Endothelial cell of umbilical vein (primary cell): ENCODE measurements at regions not wholly inside any gene's neighbourhood (a gene's known extent, or its start where the extent isn't known, plus 50 kb on each side); places are given as distances from the start of the nearest gene placed in this dataset.

Source experiments
- BruUV-seq: library from RNA; stranded (reverse); fragments of 400-500 nt; replicated peaks from 2 replicates; lab custom pipeline; 2021; lab: Mats Ljungman, UMichigan
- CTCF ChIA-PET: fragments of 300-600, 350-600 bp; sonication (Branson Sonifier 250); formaldehyde crosslinking; loops from one replicate; lab custom pipeline; 2021; ENCODE audit warnings: antibody characterized with exemption, inconsistent platforms; lab: Charles Lee
- POLR2A ChIA-PET: fragments of 300-600, 350-600 bp; sonication (Branson Sonifier 250); formaldehyde crosslinking; loops from one replicate; lab custom pipeline; 2021; ENCODE audit warnings: antibody characterized with exemption, inconsistent platforms; lab: Charles Lee
- DNase-seq: peaks from one replicate; pipeline ENCODE4 v3.0.0-alpha.2; 2011; ENCODE audit warnings: low read depth, low spot score
- FAIRE-seq: peaks from 2 replicates; lab custom pipeline; 2011; peaks lifted over from hg19 to GRCh38; lab: Jason Lieb, UNC
- H2AFZ ChIP-seq: 2 replicates; pipeline ENCODE4 v1.6.0; 2012; ENCODE audit warnings: low read depth, low read length, control low read depth, inconsistent platforms
- H3K27ac ChIP-seq: 2 replicates; pipeline ENCODE4 v1.5.1; 2011; ENCODE audit warnings: low read depth, mild to moderate bottlenecking, control low read depth, low read length, moderate library complexity; ENCODE audit not compliant: insufficient read depth
- H3K27me3 ChIP-seq, 2 experiments: 2 replicates each; pipeline versions ENCODE4 v1.6.0 to v1.6.1; 2011; ENCODE audit warnings: low read length in 2 of 2, mixed read lengths in 1 of 2; ENCODE audit not compliant: control insufficient read depth in 2 of 2, insufficient read depth in 2 of 2
- H3K36me3 ChIP-seq, 2 experiments: 2 replicates in 1 of 2; 3 replicates in 1 of 2; pipeline ENCODE4 v1.5.1; 2011; ENCODE audit warnings: low read length in 2 of 2, mild to moderate bottlenecking in 1 of 2, moderate library complexity in 1 of 2; ENCODE audit not compliant: control insufficient read depth in 2 of 2, insufficient read depth in 2 of 2; ENCODE audit errors: extremely low read depth in 1 of 2
- H3K4me1 ChIP-seq: 3 replicates; pipeline ENCODE4 v1.5.1; 2011; ENCODE audit warnings: mild to moderate bottlenecking, low read length; ENCODE audit not compliant: control insufficient read depth, insufficient read depth; ENCODE audit errors: extremely low read depth
- H3K4me2 ChIP-seq: 2 replicates; pipeline ENCODE4 v1.6.1; 2011; ENCODE audit warnings: low read length, control low read depth, mixed read lengths; ENCODE audit not compliant: insufficient read depth
- H3K4me3 ChIP-seq, 3 experiments: fragments of 200-600 bp in 1 of 3; sonication (generic), shearing (Covaris generic) in 1 of 3; replicated peaks in 1 of 3; 2 replicates each; pipeline ENCODE4 v1.5.1; 2011 to 2016; ENCODE audit warnings: control low read depth in 3 of 3, low read length in 3 of 3, mild to moderate bottlenecking in 2 of 3, inconsistent platforms in 1 of 3, low read depth in 1 of 3, moderate library complexity in 1 of 3; ENCODE audit not compliant: insufficient read depth in 1 of 3
- H3K79me2 ChIP-seq: 2 replicates; pipeline ENCODE4 v1.6.0; 2012; ENCODE audit warnings: low read length, inconsistent platforms; ENCODE audit not compliant: control insufficient read depth, insufficient read depth
- H3K9ac ChIP-seq: replicated peaks from 2 replicates; pipeline ENCODE3; 2011; ENCODE audit warnings: low read length, control low read depth; ENCODE audit not compliant: insufficient read depth; ENCODE audit errors: extremely low read depth
- H3K9me1 ChIP-seq: replicated peaks from 3 replicates; pipeline ENCODE4 v1.6.0; 2011; ENCODE audit warnings: mild to moderate bottlenecking, low read length; ENCODE audit not compliant: control insufficient read depth, insufficient read depth; ENCODE audit errors: extremely low read depth
- H3K9me3 ChIP-seq: replicated peaks from 2 replicates; pipeline ENCODE4 v1.5.1; 2012; ENCODE audit warnings: low read length, inconsistent platforms; ENCODE audit not compliant: control insufficient read depth, insufficient read depth
- H4K20me1 ChIP-seq: replicated peaks from 2 replicates; pipeline ENCODE3; 2011; ENCODE audit warnings: mild to moderate bottlenecking, low read length; ENCODE audit not compliant: control insufficient read depth, insufficient read depth; ENCODE audit errors: extremely low read depth
- EZH2 ChIP-seq: IDR thresholded peaks from 2 replicates; pipeline ENCODE4 v1.6.1; 2012; ENCODE audit warnings: borderline replicate concordance, low read depth, mild to moderate bottlenecking, moderate library complexity, low read length, inconsistent platforms; ENCODE audit not compliant: severe bottlenecking
- FOS ChIP-seq: IDR thresholded peaks from 2 replicates; pipeline ENCODE4 v1.6.1; 2011; ENCODE audit warnings: mild to moderate bottlenecking, low read length, moderate library complexity, borderline replicate concordance; ENCODE audit not compliant: insufficient read depth
- GATA2 ChIP-seq: IDR thresholded peaks from 2 replicates; pipeline ENCODE4 v1.7.0; 2011; ENCODE audit warnings: low read depth, mild to moderate bottlenecking, moderate library complexity, mixed read lengths, low read length; ENCODE audit not compliant: insufficient read length, insufficient read depth
- JUN ChIP-seq: IDR thresholded peaks from 2 replicates; pipeline ENCODE4 v1.6.1; 2011; ENCODE audit warnings: borderline replicate concordance, low read depth; ENCODE audit not compliant: insufficient read length, insufficient read depth
- MYC ChIP-seq: IDR thresholded peaks from one replicate; pipeline ENCODE4 v1.6.1; 2011; ENCODE audit warnings: mild to moderate bottlenecking, low read depth, low read length
- POLR2A ChIP-seq: IDR thresholded peaks from 2 replicates; pipeline ENCODE4 v1.6.1; 2012; ENCODE audit warnings: low read depth, mild to moderate bottlenecking, control low read depth, low read length
- POLR2AphosphoS5 ChIP-seq: IDR thresholded peaks from 2 replicates; pipeline ENCODE4 v1.6.1; 2012; ENCODE audit warnings: low read depth, mild to moderate bottlenecking, control low read depth, low read length, moderate library complexity; ENCODE audit not compliant: insufficient read depth
- dilution Hi-C: fragments of 300-500 bp; cut with MboI; formaldehyde crosslinking; loops from one replicate; pipeline ENCODE4 v1.15.0; 2019; ENCODE audit warnings: low sequenced_read_pairs; ENCODE audit not compliant: extremely low pct_ligation_motif_present
- intact Hi-C: fragments of 100-400 bp; cut with micrococcal nuclease; formaldehyde crosslinking; loops from one replicate; pipeline ENCODE4 v1.10.0; 2022
- TF ChIP-seq, protein P1 (sequence below): IDR thresholded peaks from 2 replicates; pipeline ENCODE4 v1.6.1; 2011; ENCODE audit not compliant: insufficient read depth, insufficient read length
- TF ChIP-seq, protein P2 (sequence below), 2 donors: IDR thresholded peaks; 1 replicate in 1 of 2; 2 replicates in 1 of 2; pipeline ENCODE4 v1.5.1; 2011; ENCODE audit warnings: low read length in 2 of 2, mild to moderate bottlenecking in 2 of 2, moderate library complexity in 2 of 2, control low read depth in 1 of 2, inconsistent platforms in 1 of 2, low read depth in 1 of 2; ENCODE audit not compliant: insufficient read depth in 1 of 2; ENCODE audit errors: extremely low read depth in 1 of 2

DNA sequence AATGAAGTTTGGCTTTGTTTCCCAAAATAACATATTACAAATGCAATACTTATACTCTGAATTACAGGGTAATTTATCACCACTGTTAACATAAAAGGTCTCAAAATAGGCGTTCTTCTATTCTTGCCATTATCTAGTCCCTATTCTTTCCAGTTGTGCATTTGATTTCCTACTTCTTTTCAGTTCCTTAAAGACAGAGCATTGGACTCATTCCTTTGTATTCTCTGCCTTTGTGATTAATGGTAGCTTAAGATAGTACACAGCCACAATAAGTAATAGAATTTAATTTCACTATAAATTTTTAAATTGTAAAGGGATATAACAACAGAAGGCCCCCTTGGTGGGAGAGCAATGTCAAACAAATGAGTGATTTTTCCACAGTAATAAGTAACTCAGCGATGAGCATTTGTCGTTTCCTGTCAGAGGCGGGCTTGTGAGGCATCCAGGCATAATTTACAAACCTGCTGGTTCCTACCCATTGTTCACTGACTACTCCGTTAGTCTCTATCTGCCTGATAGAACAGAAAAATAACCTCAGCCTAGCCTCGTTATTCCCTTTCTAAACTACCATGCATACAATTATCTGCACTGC is 456.6 kb upstream of the REG3G start:
- Histone ChIP-seq H3K4me2 (no peak overlapping the region), H3K27me3 (no peaks in the 10 kb centered on the region), H3K4me1 (no peaks in the 10 kb centered on the region), H3K36me3 (no peaks in the 10 kb centered on the region), H4K20me1 (no peaks in the 10 kb centered on the region), H3K9ac (no peak overlapping the region), H3K4me3 (no peak overlapping the region), H3K27ac (no peak overlapping the region), H2AFZ (no peak overlapping the region), H3K79me2 (no peaks in the 10 kb centered on the region), H3K9me1 (no peaks in the 10 kb centered on the region), H3K9me3 (no peaks in the 10 kb centered on the region)
- no TSS peak for BruUV-seq
- TF ChIP-seq POLR2A: no peak
- TF ChIP-seq FOS: no peak
- TF ChIP-seq, protein P1, sequence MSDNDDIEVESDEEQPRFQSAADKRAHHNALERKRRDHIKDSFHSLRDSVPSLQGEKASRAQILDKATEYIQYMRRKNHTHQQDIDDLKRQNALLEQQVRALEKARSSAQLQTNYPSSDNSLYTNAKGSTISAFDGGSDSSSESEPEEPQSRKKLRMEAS: no peak
- TF ChIP-seq MYC: no peak
- TF ChIP-seq GATA2: no peak
- TF ChIP-seq POLR2AphosphoS5: no peak
- no peak for TF ChIP-seq EZH2
- no peak for TF ChIP-seq JUN
- TF ChIP-seq, protein P2, sequence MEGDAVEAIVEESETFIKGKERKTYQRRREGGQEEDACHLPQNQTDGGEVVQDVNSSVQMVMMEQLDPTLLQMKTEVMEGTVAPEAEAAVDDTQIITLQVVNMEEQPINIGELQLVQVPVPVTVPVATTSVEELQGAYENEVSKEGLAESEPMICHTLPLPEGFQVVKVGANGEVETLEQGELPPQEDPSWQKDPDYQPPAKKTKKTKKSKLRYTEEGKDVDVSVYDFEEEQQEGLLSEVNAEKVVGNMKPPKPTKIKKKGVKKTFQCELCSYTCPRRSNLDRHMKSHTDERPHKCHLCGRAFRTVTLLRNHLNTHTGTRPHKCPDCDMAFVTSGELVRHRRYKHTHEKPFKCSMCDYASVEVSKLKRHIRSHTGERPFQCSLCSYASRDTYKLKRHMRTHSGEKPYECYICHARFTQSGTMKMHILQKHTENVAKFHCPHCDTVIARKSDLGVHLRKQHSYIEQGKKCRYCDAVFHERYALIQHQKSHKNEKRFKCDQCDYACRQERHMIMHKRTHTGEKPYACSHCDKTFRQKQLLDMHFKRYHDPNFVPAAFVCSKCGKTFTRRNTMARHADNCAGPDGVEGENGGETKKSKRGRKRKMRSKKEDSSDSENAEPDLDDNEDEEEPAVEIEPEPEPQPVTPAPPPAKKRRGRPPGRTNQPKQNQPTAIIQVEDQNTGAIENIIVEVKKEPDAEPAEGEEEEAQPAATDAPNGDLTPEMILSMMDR (IDR thresholded peaks at IDR 0.05; ENCODE audit: extremely low read depth in 1 of 2, insufficient read depth in 1 of 2, low read depth in 1 of 2, low read length in 2 of 2): no peak
- CTCF ChIA-PET: no interaction called here
- POLR2A ChIA-PET: no interaction called here
- dilution Hi-C loops: no loop called here
- FAIRE-seq: no peak
- intact Hi-C loops: no loop called here
- no peak for DNase-seq
